Hippocampal formation (tissue), 2 donors: ENCODE measurements at regions not wholly inside any gene's neighbourhood (a gene's known extent, or its start where the extent isn't known, plus 50 kb on each side); places are given as distances from the start of the nearest gene placed in this dataset.
A peak's percentile ranks its signal among the peaks of the same experiment; 100 is the strongest.

ENCODE experiments used
- DNase-seq, 2 donors: peaks; one replicate each; lab custom pipeline; 2025; lab: John Stamatoyannopoulos, UW

DNA sequence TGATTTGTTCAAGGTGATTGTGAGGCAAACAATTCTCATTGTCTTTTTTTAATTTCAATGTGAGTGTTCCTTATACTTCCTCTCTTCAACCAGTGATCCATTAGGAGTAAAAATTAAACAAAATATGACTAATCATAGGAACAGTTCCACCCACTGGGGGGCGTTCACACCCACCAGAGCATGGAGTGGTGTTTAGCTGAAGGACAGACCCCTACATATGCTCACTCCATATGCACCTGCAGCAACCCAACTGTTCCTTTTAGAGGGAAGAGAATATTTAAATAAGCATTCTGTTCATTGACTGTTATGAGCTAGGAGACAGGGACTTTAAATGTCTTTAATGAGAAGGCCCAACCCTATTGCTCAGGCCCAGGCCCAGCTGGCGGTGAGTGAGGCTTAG is 78.7 kb upstream of the DRD2 start:
- DNase-seq, result no peak

DNA sequence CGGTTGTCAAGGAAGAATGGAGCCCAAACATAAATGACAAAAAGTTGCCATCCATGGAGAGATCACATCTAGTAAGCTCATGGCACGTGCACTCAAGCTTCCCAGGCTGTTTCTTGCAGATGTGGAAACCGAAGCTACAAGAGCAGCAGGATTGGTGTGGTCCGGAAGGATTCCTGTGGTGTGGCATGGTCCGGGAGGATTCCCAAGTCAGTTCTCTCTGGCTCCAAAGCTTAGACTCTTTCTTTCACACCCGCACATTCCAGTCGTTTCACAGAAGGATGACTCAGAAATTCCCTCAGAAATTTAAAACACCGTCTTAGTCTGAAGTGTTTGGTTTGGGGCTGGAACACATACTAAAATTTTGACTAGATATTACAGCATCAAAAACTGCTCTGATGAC is 78.0 kb upstream of the DRD2 start:
- no peak for DNase-seq

DNA sequence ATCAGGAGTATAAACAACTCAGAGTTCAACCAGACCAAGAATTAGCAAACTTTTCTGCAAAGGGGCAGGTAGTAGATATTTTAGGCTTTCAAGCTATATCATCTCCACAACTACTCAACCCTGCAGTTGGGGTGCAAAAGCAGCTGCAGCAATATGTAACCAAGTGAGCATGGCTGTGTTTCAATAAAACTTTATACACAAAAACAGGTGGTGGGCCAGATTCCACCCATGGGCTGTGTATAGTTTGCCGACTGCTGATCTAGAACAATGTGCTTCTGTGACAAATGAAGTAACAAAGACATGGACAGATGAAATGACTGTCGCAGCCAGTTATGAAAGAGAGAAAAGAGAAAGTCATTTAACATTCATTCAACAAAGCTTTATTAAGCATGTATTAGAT is 77.1 kb upstream of the DRD2 start:
- no peak for DNase-seq

DNA sequence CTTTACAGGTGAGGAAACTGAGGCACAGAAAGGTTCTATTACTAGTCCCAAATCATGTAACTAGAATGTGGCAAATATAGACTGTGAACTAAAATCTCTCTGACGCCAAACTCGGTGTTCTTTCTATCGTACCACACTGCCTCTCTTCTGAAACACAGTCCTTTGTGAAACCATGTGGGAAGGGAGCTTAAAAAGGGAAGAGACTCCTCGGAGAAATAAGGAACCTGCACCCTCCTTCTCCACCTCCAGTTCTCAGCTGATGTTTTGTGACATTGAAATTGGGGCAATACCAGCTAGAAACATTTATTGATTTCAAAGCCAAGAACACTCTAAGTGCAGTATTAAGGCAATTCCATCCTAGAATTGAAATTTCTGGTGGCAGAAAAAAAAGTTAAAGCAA is 76.4 kb upstream of the DRD2 start:
- DNase-seq, result no peak

DNA sequence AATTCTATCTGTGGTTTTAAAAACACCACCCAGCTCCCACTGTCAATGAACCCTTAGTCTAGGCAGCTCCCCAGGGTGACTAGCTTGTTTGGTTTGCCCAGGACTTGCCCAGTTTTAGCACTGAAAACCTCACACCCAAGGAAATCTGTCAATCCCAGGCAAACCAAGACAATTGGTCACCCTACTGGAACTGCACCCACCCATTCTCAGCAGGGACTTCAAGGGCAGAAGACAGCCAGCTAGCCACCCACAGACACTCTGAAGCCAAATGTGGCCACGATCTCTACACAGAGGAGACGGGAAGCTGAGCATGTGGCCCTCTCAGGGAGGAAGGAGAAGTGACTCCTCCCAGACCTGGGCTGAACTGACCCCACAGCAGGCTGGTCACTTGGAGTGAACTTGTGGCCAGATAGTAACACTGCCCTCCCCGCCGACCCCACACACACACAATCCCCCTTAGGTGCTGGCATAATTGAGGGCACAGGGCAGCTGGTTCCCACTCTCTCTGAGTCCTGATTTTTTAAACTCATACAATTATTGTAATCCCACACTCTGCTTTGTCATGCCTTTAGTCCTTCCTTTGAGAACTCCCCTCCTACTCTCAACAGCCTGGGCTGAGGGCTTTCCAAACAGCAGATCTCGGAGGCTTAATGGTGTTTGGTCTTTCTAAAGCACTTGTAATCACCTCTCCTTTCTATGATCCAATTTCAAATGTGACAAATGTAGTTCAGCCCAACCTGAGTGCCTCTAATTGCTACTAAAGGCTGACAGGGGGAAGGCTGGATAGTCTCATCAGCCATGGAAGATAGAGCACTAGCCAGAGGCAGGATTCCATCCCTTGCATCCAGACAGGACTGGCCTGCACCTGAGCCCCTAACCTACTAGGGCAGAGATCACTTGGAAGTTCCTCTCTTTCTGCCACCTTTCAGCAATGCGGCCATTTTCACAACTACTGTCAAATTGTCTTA is 74.7 kb upstream of the DRD2 start:
- peak in 1 of 2 donors; percentile 11 for DNase-seq

DNA sequence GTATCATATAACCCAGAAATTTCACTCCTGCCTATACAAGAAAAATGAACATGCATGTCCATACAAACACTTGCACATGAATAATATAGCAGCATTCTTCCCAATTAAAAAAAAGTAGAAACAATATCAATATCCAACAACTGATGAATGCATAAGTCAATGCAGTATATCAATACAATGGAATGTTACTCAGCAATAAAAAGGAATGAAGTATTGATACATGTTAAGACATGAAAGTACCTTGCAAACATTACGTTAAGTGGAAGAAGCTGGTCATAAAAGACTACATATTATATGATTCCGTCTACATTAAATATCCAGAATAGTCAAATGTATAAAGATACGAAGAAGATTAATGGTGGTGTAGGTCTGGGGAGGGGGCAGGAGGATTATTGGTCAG is 73.9 kb upstream of the DRD2 start:
- DNase-seq, result no peak

DNA sequence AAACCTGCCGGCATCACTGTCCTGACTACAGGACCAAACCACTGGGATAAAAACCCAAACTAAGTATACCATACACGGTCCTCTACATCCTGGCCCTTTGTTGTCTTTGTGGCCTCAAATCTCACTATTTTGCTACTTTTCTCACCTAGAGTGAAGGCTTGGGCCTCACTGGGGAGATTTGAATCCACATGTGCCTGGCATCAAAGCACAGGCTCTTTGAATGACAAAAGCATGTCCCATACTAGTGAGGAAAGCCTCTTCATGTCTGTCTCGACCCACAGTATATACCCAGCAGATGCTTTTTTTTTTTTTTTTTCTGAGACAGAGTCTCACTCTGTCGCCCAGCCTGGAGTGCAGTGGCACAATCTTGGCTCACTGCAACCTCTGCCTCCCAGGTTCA is 72.5 kb upstream of the DRD2 start:
- DNase-seq, result no peak

DNA sequence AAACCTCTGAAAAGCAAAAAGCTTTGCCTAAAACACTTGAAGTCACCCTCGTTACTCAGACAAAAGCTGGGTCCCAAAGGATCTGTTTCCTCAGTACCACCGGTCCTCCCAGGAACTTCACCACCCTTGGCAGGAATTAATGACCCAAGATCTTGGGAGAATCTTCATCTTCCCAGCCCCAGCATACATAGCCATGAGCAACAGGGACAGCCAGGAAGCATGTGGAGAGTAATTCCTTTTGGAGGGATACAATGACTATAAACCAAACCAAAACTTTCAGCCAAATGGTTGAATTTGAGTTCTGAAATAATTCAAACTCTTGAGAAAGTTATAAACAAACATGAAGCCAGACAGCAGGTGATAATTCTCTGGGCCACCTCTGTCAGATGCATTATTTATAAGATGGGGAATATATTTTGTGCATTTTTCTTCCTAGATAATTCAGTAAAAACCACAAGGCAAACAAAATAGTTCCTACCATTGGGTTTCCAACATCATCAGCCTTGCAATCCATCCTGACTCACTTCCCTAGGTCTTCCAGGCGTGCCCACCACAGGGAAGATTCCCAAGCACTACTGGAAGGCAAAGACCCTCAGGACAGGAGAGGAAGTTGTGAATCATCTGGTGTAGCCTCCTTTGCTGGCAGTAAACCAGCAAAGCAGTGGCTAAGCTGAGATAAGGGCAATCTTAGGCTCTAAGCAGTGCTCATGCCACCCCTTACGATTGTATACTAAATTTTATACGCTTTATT is 71.7 kb upstream of the DRD2 start:
- no peak for DNase-seq

DNA sequence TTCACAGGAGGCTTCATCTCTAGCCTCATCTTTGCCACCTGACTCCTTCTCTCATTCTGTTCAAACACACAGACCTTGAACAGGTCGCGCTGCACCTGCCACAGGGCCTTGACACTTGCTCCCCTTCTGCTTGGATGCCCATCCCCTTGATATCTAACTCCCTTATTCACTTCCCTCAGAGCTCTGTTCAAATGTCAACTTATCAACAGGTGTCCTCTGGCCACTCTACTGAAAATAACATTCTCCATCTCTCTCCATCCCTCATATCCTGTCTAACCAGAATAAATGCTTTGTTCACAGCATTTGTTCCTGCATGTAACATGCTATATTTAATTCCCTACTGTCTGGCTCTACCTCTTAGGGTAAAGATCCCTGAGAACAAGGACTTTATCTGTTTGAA is 67.2 kb upstream of the DRD2 start:
- DNase-seq, result no peak

DNA sequence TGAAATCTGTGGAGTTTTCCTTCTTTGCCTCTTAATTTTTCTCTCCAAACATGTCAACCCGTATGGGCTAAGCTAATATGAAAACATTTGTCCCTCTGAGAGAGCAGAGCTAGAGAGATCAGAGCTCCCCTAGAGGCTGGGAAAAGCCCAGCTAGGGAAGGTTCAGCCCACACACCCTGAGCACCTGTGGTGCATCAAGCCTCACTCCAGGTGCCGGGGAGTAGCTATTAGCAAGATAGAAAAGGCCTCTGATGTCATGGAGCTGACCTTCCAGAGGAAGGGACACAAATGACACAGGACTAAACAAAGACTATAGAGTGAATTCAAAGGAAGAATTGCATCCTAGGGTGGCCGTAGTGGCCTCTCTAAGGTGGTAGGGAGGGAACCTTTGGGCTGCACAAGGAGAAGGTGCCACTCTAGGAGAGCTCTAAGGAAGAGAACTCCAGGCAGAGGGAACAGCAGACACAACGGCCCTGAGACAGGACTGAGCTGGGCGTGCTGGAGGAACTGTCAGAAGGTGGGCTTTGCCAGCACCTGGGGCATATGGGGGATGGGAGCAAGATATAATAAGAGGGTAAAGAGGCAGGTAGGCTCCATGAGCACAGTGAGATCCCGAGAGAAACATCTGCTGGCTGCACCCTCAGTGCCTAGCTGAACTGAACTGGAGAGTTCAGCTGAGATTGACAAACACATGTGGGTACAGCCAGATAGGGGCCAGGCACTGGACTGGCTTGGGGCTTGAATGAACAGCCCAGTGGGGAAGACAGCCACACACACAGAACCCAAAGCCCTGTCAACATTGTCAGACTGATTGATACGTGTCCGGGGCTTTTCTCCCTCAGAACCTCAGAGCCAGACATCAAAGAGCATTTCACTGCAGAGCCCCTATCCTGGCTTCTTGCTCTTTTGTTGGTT is 65.5 kb upstream of the DRD2 start:
- DNase-seq, result no peak

DNA sequence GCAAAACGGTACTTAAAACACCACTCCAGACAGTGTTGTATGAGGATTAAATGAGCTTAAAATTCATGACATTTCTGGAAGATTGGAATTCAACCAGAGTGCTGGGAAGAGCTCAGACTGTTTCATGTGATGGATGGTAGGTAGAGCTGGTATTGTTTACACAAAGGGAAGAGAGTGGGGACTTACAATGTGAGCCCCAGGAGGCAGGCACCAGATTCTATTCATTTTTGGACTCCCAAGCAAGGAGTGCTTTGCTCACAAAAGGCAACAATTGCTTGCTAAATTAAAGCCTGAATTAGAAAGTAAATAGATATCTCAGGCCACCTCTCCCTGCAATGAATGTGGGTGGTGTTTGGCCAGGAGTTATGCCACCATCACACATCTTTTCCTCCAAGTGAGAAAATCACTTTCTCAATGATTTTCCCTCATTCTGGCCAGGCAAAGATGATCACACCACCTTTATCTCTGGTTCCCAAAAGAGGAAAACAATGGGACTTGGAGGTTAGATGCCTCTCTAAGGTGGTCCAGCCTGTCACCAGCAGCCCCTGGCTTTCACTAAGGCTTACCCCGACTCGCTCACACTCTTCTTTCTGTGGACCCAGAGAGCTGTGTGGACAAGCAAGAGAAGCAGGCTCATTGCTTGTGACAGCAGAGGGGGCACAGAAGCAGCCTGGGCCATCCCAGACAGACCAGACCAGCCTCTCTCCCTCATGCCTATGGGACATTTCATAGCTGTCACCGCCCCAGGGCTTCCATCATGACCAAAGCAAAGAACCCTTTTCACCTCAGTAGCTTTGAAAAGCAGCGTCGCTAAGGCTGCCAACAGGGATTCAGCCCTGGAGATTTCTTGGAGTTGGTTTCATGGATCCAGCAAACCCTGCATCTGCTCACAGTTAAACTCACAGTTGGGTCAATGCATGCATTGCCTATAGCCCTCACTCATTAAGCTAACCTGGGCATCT is 63.5 kb upstream of the DRD2 start:
- no peak for DNase-seq

DNA sequence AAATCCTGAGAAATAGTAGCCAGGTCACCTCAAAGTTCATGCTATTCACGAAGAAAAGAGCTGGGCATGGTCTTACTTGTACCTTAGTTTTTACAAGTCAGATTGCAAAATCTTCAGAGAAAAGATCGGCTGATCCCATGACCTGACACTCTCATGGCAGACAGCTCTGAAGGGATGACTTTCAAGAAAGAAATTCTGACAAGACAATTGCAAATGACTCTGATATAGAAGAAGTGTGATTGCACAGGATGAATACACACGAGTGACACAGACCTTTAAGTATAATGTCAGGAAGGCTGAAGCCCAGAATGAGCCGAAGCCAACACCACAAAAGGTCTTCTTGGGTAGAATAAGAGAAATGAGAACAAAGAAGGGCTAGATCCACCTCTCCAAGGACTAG is 59.4 kb upstream of the DRD2 start:
- DNase-seq, result no peak

DNA sequence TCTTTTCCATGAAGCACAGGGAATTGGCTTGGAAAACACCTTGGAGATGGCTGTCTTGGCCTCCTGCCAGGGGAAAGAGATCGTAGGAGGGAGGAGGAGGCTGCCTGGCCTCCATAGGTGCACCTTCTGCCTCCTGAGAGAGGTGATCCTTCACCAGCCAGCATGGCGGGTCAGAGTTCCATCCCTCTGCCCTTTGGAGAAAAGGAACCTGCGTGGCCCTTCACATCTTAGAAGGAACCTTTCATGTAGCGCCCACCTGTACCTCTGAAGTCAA is 58.2 kb upstream of the DRD2 start:
- DNase-seq, result no peak

DNA sequence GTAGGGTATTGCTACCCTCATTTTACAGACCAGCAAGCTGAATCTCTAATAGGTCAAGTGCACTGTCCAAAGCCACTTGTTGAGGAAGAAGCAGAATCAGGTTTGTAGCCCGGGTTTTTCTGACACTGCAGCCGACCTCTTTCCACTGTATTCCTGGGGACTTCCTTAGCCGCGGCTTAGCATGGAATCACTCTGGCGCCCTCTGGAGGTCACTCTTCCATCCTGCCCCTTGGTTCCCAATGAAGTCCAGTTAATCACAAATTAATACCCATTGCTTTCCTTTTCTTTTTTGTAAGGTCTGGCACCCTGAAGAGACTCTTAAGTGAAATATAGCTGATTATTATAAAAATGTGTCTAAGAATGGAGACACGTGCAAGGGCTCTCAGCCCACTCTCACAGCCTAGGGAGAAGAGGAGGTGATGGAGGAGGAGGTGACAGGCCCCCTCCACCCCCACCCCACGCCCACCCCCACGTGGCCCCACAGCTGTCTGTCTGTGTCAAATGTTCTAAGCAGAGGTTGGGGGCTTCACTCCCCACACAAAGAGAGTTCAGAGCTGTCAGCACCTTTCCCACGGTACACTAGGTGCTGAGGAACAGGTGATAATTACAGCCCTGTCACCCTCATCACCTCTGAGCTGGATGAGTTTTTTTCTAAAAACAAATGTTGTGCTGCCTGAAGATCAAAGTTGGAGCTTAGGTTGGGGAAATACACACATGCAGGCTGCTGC is 57.7 kb upstream of the DRD2 start:
- DNase-seq, result peak; percentile 70 to 73

DNA sequence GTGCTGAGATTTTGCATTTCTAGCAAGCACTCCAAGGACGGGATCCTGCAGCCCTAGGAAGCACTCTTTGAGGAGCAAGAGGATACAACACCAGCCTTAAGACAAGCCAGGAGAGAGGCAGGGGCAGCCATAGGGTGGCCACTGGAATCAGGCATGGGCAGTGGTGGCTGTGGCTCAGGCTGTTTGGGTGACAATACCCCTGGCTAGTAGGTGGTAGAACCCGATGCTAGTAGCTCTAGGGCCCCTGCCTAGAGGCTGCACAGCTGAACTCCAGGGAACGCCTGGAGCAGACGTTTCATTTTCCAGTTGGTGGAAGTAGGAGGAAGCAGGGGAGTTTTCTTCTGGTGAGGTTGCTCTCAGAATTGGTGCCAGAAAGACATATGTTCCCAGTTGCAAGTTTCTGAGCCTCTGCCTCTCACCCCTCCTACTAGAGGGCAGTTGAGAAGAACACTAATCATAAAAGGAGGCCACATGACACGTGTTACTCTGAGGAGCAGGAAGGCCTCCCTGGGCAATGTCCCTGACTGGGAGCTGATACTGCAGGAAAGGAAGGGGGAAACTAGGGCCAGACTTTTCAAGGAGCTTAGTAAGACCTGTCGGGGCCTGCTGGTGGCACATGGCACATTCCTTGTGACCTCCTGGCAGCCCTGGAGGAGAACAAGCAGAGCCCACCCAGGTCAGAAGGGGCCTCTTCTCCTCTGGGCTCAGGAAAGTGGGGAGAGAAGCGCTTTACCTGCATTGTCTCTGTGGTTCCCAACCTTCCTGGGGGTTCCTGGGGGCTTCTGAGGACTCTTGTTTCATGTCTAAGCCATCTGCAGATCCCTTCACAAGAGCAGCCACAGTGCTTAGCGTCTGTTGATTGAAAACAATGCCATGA is 56.6 kb upstream of the DRD2 start:
- no peak for DNase-seq

DNA sequence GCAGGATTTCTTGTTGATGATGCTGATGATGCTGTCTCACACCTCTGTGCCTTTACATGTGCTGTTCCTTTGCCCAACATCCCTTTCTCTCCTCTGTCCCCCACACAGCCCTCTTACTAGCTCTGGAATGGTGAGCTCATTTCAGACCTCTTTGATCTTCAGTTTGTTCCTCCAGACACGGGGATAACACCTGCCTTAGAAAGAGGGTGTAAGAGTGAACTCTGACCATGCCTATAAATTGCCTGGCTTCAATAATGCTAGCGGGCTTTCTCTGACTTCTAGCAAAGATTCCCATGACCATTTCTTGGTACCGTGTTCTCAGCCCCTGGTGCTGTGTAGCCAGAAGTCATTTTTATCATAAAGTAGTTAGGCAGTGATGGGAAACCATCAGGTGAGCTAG is 55.9 kb upstream of the DRD2 start:
- DNase-seq, result no peak

DNA sequence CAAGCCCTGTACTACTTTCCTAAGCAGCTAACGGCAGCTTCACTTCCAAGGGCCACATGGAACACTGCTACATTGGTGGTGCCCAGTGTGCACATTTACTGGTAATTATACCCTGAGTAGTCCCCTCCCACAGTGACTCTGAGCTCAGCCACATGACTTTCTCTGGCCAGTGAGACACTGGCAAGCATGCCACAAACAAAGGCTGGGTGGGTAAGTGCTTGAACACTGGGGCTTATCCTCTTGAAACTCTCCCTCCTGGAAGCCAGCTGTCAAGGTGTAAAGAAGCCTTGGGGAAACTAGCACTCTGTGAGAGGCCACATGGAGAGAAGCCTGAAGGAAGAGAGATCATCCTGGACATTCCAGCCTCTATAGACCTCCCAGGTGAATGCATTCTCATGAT is 54.4 kb upstream of the DRD2 start:
- DNase-seq, result no peak

DNA sequence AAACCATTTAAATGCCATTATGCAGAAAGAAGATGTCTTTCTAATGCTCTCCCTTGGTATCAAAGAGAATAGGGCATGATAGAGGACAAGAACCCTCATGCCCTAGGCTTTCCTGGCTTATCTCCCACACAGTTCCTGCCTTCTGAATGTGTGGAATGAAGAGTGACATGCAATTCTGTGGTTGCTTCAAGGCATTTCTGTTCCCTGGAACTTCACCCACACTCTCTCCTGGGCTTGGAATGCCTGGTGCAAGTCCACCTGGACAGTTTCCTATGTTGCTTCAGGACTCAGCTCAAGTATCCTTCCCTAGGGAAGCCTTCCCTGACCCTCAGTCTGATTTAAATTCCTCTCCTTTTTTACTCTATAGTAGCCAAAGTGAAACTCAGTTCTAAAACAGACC is 53.8 kb upstream of the DRD2 start:
- DNase-seq, result no peak

DNA sequence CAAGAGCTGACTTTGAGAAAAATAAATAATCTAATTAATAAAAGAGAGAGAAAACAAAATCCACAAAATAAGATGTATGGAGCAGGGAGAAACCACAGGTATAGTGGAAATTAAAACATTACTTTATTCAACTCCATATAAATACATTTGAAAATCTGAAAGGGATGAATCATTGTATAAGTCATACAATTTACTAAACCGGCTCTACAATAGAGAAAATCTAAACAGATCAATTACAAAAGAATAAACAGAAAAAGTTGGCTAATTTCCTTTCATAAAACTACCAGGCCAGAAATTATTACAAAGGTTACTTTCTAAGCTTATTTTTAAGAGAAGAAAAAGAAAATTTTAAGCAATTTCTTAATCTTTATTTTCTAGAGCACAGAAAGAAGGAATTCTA is 51.3 kb upstream of the DRD2 start:
- DNase-seq, result no peak
